ENCODE measurements at regions not wholly inside any gene's neighbourhood (a gene's known extent, or its start where the extent isn't known, plus 50 kb on each side); places are given as distances from the start of the nearest gene placed in this dataset.

GRCh38 chr5:174183701-174184100, 138.2 kb downstream of the NSG2 start:
- TF ChIP-seq EZH2 (IDR thresholded peaks at IDR 0.05; ENCODE audit: insufficient read depth, poor library complexity, severe bottlenecking) = no peak
- no peak for TF ChIP-seq EZH2phosphoT487 (IDR thresholded peaks at IDR 0.05; ENCODE audit: insufficient read depth, low read depth)
